Spleen (tissue), 7 donors: ENCODE measurements at regions not wholly inside any gene's neighbourhood (a gene's known extent, or its start where the extent isn't known, plus 50 kb on each side); places are given as distances from the start of the nearest gene placed in this dataset.

ENCODE experiments used
- POLR2A ChIP-seq, 3 donors: fragments of 450-650 bp; IDR thresholded peaks; one replicate each; pipeline ENCODE4 v1.5.1; 2017; ENCODE audit warnings: antibody characterized with exemption in 3 of 3, mild to moderate bottlenecking in 1 of 3
- POLR2AphosphoS5 ChIP-seq, 3 donors: sonication (generic); formaldehyde crosslinking; IDR thresholded peaks; one replicate each; pipeline ENCODE4 v1.5.1; 2017; ENCODE audit warnings: antibody characterized with exemption in 3 of 3
- TF ChIP-seq, protein P1 (sequence below), 11 experiments: fragments of 200-600 bp in 7 of 11; fragments of 450-650 bp in 4 of 11; sonication (generic) in 4 of 11; IDR thresholded peaks in 8 of 11; conservative IDR thresholded peaks in 3 of 11; 1 replicate in 7 of 11; 2 replicates in 4 of 11; pipeline versions ENCODE4 v1.4.0 to v1.8.0; 2016 to 2021; ENCODE audit warnings: antibody characterized with exemption in 11 of 11, inconsistent platforms in 4 of 11, mild to moderate bottlenecking in 1 of 11
- donor health status: DM: no; HTN: no; CAD: no; lungs with moderate emphysema.
- donor health status: DM: no; HTN: no; CAD: no.
- donor health status: DM: no; HTN: no; CAD: no.

GRCh38 chr16:22753451-22753850, 60.5 kb upstream of the HS3ST2 start:
- TF ChIP-seq POLR2A (IDR thresholded peaks at IDR 0.05) (no peak), POLR2AphosphoS5 (IDR thresholded peaks at IDR 0.05) (no peak)
- TF ChIP-seq, protein P1, sequence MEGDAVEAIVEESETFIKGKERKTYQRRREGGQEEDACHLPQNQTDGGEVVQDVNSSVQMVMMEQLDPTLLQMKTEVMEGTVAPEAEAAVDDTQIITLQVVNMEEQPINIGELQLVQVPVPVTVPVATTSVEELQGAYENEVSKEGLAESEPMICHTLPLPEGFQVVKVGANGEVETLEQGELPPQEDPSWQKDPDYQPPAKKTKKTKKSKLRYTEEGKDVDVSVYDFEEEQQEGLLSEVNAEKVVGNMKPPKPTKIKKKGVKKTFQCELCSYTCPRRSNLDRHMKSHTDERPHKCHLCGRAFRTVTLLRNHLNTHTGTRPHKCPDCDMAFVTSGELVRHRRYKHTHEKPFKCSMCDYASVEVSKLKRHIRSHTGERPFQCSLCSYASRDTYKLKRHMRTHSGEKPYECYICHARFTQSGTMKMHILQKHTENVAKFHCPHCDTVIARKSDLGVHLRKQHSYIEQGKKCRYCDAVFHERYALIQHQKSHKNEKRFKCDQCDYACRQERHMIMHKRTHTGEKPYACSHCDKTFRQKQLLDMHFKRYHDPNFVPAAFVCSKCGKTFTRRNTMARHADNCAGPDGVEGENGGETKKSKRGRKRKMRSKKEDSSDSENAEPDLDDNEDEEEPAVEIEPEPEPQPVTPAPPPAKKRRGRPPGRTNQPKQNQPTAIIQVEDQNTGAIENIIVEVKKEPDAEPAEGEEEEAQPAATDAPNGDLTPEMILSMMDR (IDR thresholded peaks at IDR 0.05 in 8 of 11, conservative IDR thresholded peaks at IDR 0.05 in 3 of 11), result no peak
